ENCODE measurements at regions not wholly inside any gene's neighbourhood (a gene's known extent, or its start where the extent isn't known, plus 50 kb on each side); places are given as distances from the start of the nearest gene placed in this dataset.

- DNase-seq (ENCODE audit: low read depth), result no peak
Measured at GRCh38 chr5:3736466-3736865, 140.8 kb downstream of the IRX1 start.

GRCh38 chr5:3736926-3737325, 141.3 kb downstream of the IRX1 start:
- DNase-seq (ENCODE audit: low read depth), result no peak

GRCh38 chr5:3738919-3739318, 143.3 kb downstream of the IRX1 start:
- DNase-seq (ENCODE audit: low read depth), result no peak

DNA sequence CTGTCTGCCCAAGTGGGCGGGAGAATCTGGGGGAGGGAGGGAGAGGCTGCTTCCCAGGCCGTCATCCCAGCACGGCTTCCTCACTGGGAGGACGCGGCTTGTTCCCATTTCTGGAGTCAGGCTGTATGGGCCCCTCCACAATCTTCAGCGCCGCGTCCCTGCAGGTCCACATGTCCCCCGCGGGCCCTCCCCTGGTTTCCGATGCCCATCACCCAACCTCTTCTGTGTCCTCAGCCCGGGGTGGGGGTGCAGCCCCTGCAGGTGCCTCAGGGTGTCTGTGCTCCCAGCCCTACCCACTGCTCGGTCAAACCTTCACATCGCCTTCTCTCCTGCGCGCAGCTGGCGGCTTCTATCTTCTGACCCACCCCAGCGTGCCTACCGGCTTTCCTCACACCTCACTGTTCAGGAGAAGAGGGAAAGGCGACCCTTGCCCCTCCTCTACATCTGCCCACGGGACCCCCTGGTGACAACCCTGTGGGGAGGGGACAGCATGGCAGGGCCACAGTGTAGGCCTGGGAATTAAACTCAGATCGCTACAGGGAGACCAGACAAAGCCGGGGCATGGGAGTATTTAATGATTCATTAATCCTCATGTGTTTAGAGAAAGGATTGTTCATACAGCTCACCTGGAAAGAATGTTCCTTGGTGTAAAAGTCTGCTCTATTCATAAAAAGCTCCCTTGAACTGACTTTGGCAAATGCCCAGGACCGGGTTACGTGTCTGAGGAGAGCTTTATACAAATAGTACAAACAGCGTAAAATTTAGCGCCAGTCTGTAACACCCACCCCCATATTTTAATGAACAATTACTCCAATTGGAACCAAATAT, 145.1 kb downstream of the IRX1 start:
- DNase-seq (ENCODE audit: low read depth), result no peak

- DNase-seq (ENCODE audit: low read depth), result no peak
Measured at GRCh38 chr5:3741374-3741770, 145.7 kb downstream of the IRX1 start.

DNA sequence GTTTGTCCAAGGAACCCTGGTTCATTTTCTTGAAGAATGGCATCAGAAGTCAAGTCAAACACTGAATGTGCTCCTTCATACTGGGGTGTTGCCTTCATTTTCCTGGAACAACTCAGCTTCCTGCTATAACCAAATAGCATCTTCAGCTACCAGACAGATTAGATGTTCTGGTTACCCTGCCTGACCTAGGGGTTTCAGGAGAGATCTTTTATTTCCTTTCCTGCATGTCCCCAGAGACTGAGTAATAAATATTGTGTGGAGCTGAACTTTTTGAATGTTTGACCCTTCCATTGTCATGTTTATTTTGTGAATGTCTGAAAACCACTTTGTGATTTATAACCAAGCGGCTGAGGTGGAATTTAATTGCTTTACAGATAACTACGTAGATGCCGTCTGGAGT, 147.1 kb downstream of the IRX1 start:
- DNase-seq (ENCODE audit: low read depth), result no peak

- no peak for DNase-seq (ENCODE audit: low read depth)
Measured at GRCh38 chr5:3751846-3752245, 156.2 kb downstream of the IRX1 start.

DNA sequence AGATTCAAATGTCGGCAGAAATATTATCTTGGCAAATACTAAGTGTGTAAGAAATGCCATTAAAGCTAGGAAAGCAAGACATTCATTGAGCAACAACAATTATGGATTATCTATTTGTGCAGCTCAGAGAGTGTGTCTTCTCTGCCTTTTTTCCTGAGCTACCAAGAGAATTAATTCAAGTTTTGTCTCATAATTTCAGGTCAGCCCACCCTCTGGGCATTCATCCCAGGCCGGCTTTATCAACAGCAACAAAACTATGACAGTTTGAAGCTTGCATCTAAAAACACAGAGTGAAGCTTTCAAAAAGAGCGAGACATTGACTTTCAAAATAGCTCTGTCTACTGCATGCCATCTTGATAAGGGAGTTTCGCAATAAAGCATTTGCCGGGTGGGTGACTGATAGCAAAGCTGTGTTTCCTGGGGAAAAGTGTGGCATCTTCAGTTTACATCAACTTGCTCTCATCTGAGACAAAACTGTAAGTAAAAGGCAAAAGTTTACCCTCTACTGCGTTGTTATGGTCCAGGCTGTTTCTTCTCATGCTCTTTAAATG, 182.4 kb downstream of the IRX1 start:
- no peak for DNase-seq (ENCODE audit: low read depth)

- DNase-seq (ENCODE audit: low read depth), result no peak
Measured at GRCh38 chr5:3778945-3779344, 183.3 kb downstream of the IRX1 start.

GRCh38 chr5:3780278-3780677, 184.6 kb downstream of the IRX1 start:
- no peak for DNase-seq (ENCODE audit: low read depth)

DNA sequence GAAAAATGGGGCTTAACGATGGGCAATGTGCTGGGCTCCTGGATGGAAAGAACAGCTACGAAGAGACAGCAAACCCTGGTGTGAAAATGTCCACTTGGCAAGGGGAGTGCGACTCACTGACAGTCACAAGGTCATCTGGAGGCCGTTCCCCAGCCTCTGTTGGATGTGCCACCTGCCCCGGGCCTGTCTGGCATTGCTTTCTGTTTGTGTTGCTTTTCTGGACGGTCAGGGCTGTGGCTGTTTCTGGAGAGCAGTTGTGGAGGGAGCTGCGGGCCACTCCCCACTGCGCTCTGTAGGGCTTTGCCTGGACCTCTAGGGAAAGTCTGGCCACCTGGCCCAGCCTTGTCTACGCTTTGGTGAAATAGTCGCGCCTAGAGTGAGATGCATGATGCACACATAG, 185.3 kb downstream of the IRX1 start:
- DNase-seq (ENCODE audit: low read depth), result no peak

- DNase-seq (ENCODE audit: low read depth), result no peak
Measured at GRCh38 chr5:3784854-3785253, 189.2 kb downstream of the IRX1 start.

- DNase-seq (ENCODE audit: low read depth), result no peak
Measured at GRCh38 chr5:3786165-3786564, 190.5 kb downstream of the IRX1 start.

GRCh38 chr5:3786891-3787430, 191.3 kb downstream of the IRX1 start:
- DNase-seq (ENCODE audit: low read depth), result no peak

- no peak for DNase-seq (ENCODE audit: low read depth)
Measured at GRCh38 chr5:3787604-3788003, 192.0 kb downstream of the IRX1 start.

GRCh38 chr5:3789519-3790193, 194.0 kb downstream of the IRX1 start:
- no peak for DNase-seq (ENCODE audit: low read depth)

DNA sequence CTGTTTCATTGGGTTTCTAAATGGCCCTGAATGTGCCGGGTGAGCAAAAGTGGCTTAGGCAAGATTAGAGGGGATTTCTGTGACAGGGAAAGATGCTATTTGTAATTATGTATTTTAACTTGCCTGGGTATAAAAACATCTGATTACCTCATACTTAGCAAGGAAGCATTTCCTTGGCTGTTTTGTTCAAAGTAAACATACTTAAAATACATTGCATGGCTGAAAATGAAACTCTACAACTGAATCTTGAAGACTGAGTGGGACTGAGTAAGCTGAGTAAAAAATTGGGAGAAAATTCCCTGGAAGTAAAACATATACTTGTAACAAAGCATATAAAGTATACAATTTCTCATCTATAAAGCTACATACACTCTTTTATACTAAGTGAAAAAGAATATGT, 197.5 kb downstream of the IRX1 start:
- no peak for DNase-seq (ENCODE audit: low read depth)

- DNase-seq (ENCODE audit: low read depth), result no peak
Measured at GRCh38 chr5:3794611-3795010, 199.0 kb downstream of the IRX1 start.

GRCh38 chr5:3796736-3797135, 201.1 kb downstream of the IRX1 start:
- no peak for DNase-seq (ENCODE audit: low read depth)

GRCh38 chr5:3801967-3802366, 206.3 kb downstream of the IRX1 start:
- DNase-seq (ENCODE audit: low read depth), result no peak

GRCh38 chr5:3809455-3809854, 213.8 kb downstream of the IRX1 start:
- DNase-seq (ENCODE audit: low read depth), result no peak

- no peak for DNase-seq (ENCODE audit: low read depth)
Measured at GRCh38 chr5:3811116-3811515, 215.5 kb downstream of the IRX1 start.

DNA sequence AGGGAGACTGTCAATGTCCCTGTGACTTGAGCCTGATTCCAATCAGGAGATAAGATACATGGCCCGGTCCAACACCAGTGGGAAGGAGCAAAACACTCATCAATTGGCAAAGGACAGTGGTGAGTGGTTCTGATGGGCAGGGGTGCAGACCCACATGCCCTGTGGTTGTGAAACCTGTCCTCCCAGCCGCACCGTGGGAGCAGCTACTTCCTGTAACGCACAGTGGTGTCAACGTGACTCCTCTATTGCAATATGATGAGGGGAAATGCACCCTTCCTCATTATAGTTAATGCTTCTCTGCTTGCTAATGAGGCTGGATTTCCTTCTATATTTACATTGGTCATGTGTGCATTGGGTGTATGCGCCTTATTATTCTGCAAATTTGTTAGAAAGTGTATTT, 223.0 kb downstream of the IRX1 start:
- DNase-seq (ENCODE audit: low read depth), result no peak

Data from HS-5 (cell line).